ENCODE measurements at regions not wholly inside any gene's neighbourhood (a gene's known extent, or its start where the extent isn't known, plus 50 kb on each side); places are given as distances from the start of the nearest gene placed in this dataset.
"Not testable (repeated sequence)": the region's sequence is repeated elsewhere in the genome, so short reads cannot be mapped to it uniquely, and the experiment has no call there.

GRCh38 chr1:101566883-101567538, 330.2 kb downstream of the S1PR1 start:
- no peak for DNase-seq

GRCh38 chr1:101567582-101568189, 330.9 kb downstream of the S1PR1 start:
- no peak for DNase-seq

GRCh38 chr1:101587741-101588140, 350.9 kb downstream of the S1PR1 start:
- DNase-seq = no peak

GRCh38 chr1:101588677-101589076, 351.9 kb downstream of the S1PR1 start:
- DNase-seq = no peak

GRCh38 chr1:101592845-101593244, 356.0 kb downstream of the S1PR1 start:
- no peak for DNase-seq

GRCh38 chr1:101595881-101596374, 359.1 kb downstream of the S1PR1 start:
- DNase-seq = no peak

GRCh38 chr1:101600615-101601014, 363.8 kb downstream of the S1PR1 start:
- DNase-seq = not testable (repeated sequence)

- DNase-seq = no peak
These were observed 366.9 kb downstream of the S1PR1 start for GRCh38 chr1:101603726-101604125.

GRCh38 chr1:101605878-101606277, 369.1 kb downstream of the S1PR1 start:
- no peak for DNase-seq

- no peak for DNase-seq
These were observed 376.7 kb downstream of the S1PR1 start for GRCh38 chr1:101613546-101613945.

- DNase-seq = no peak
These were observed 377.8 kb downstream of the OLFM3 start for GRCh38 chr1:101618900-101619299.

GRCh38 chr1:101632548-101633272, 364.0 kb downstream of the OLFM3 start:
- no peak for DNase-seq

GRCh38 chr1:101645810-101646209, 350.9 kb downstream of the OLFM3 start:
- DNase-seq = no peak

- no peak for DNase-seq
These were observed 344.2 kb downstream of the OLFM3 start for GRCh38 chr1:101652484-101652883.

- no peak for DNase-seq
These were observed 343.2 kb downstream of the OLFM3 start for GRCh38 chr1:101653482-101653946.

- no peak for DNase-seq
These were observed 332.0 kb downstream of the OLFM3 start for GRCh38 chr1:101664726-101665125.

- no peak for DNase-seq
These were observed 329.0 kb downstream of the OLFM3 start for GRCh38 chr1:101667761-101668160.

GRCh38 chr1:101683136-101683535, 313.6 kb downstream of the OLFM3 start:
- no peak for DNase-seq

- no peak for DNase-seq
These were observed 313.2 kb downstream of the OLFM3 start for GRCh38 chr1:101683561-101683960.

- no peak for DNase-seq
These were observed 299.7 kb downstream of the OLFM3 start for GRCh38 chr1:101697072-101697471.

GRCh38 chr1:101698681-101699080, 298.0 kb downstream of the OLFM3 start:
- no peak for DNase-seq

- DNase-seq = no peak
These were observed 291.8 kb downstream of the OLFM3 start for GRCh38 chr1:101704895-101705294.

GRCh38 chr1:101706366-101706765, 290.4 kb downstream of the OLFM3 start:
- no peak for DNase-seq
